Right lobe of liver (tissue), 6 donors: ENCODE measurements at regions not wholly inside any gene's neighbourhood (a gene's known extent, or its start where the extent isn't known, plus 50 kb on each side); places are given as distances from the start of the nearest gene placed in this dataset.
"Not testable (repeated sequence)": the region's sequence is repeated elsewhere in the genome, so short reads cannot be mapped to it uniquely, and the experiment has no call there.

Source experiments
- ATAC-seq, 4 donors: fragments of 200-7000 bp; cut with Tn5 transposase; one replicate each; pipeline ENCODE4 v1.9.1; 2020; ENCODE audit warnings: mild to moderate bottlenecking in 4 of 4, moderate library complexity in 4 of 4
- DNase-seq, 3 donors: peaks; one replicate each; pipeline ENCODE4 v3.0.0-alpha.2; 2020
- H3K27ac ChIP-seq, 3 donors: fragments of 200-600 bp; one replicate each; pipeline ENCODE4 v1.8.0; 2022
- H3K27me3 ChIP-seq, 2 donors: fragments of 200-600 bp; one replicate each; pipeline ENCODE4 v1.8.0; 2022
- H3K36me3 ChIP-seq, 4 donors: fragments of 200-600 bp; sonication (generic) in 1 of 4; one replicate each; pipeline versions ENCODE4 v1.5.1 to v1.8.0; 2017 to 2022; ENCODE audit warnings: control low read depth in 1 of 4
- H3K4me1 ChIP-seq, 4 donors: fragments of 200-600 bp; sonication (generic) in 1 of 4; one replicate each; pipeline versions ENCODE4 v1.5.1 to v1.8.0; 2017 to 2022; ENCODE audit warnings: control low read depth in 1 of 4
- H3K4me3 ChIP-seq, 3 donors: fragments of 200-600 bp; one replicate each; pipeline ENCODE4 v1.8.0; 2022
- H3K9me3 ChIP-seq, 4 donors: fragments of 200-600 bp; sonication (generic) in 1 of 4; one replicate each; pipeline versions ENCODE4 v1.5.1 to v1.8.0; 2017 to 2022; ENCODE audit warnings: control low read depth in 1 of 4
- POLR2A ChIP-seq: fragments of 450-650 bp; IDR thresholded peaks from one replicate; pipeline ENCODE4 v1.6.1; 2017; ENCODE audit warnings: antibody characterized with exemption, mild to moderate bottlenecking
- WGBS: methylation state at CpG from one replicate; pipeline ENCODE4 v1.1.6; 2018; ENCODE audit warnings: low coverage, low lambda C conversion rate; ENCODE audit not compliant: insufficient coverage; ENCODE audit errors: missing lambda C conversion rate; 5-methylcytosine and 5-hydroxymethylcytosine counted together
- intact Hi-C, 2 donors: fragments of 100-400 bp; cut with DNase I; formaldehyde crosslinking; loops; one replicate each; pipeline versions ENCODE4 v1.11.2 to v1.14.1; 2022
- TF ChIP-seq, protein P1 (sequence below), 4 donors: fragments of 200-600 bp in 3 of 4; fragments of 450-650 bp in 1 of 4; IDR thresholded peaks; one replicate each; pipeline versions ENCODE4 v1.5.1 to v1.8.0; 2016 to 2022; ENCODE audit warnings: antibody characterized with exemption in 4 of 4, mild to moderate bottlenecking in 2 of 4
- donor health status: DM: no; HTN: yes; CAD: no.
- donor health status: DM: no; HTN: no; CAD: no.
- donor health status: DM: no; HTN: no; CAD: no.
- donor health status: DM: no; HTN: yes; CAD: no.
- donor health status: DM: no; HTN: yes; CAD: no.

GRCh38 chr7:42567051-42567450 lies 330.0 kb upstream of the GLI3 start:
- H3K36me3 ChIP-seq, result no peaks in the 10 kb centered on the region
- no peak for ATAC-seq

GRCh38 chr7:42561797-42562196 lies 324.8 kb upstream of the GLI3 start:
- Histone ChIP-seq H3K4me3 (no peak overlapping the region), H3K4me1 (no peaks in the 10 kb centered on the region), H3K36me3 (no peaks in the 10 kb centered on the region), H3K27ac (no peak overlapping the region), H3K9me3 (no peaks in the 10 kb centered on the region), H3K27me3 (no peaks in the 10 kb centered on the region)
- ATAC-seq, result no peak
- DNase-seq, result no peak
- 63% methylated on average over 1 of the region's 1 CpG for WGBS
- intact Hi-C loops, result no loop called here
- TF ChIP-seq, protein P1, sequence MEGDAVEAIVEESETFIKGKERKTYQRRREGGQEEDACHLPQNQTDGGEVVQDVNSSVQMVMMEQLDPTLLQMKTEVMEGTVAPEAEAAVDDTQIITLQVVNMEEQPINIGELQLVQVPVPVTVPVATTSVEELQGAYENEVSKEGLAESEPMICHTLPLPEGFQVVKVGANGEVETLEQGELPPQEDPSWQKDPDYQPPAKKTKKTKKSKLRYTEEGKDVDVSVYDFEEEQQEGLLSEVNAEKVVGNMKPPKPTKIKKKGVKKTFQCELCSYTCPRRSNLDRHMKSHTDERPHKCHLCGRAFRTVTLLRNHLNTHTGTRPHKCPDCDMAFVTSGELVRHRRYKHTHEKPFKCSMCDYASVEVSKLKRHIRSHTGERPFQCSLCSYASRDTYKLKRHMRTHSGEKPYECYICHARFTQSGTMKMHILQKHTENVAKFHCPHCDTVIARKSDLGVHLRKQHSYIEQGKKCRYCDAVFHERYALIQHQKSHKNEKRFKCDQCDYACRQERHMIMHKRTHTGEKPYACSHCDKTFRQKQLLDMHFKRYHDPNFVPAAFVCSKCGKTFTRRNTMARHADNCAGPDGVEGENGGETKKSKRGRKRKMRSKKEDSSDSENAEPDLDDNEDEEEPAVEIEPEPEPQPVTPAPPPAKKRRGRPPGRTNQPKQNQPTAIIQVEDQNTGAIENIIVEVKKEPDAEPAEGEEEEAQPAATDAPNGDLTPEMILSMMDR (IDR thresholded peaks at IDR 0.05), result no peak
- no peak for TF ChIP-seq POLR2A

More at GRCh38 chr7:42567051-42567450, 330.0 kb upstream of the GLI3 start:
- intact Hi-C loops, result no loop called here
- DNase-seq, result no peak
- H3K4me1 ChIP-seq, result no peaks in the 10 kb centered on the region
- no peak for TF ChIP-seq POLR2A
- TF ChIP-seq, protein P1 (IDR thresholded peaks at IDR 0.05), result no peak
- H3K27ac ChIP-seq, result no peak overlapping the region
- 29% methylated on average over 4 of the region's 4 CpGs for WGBS
- no peaks in the 10 kb centered on the region for H3K9me3 ChIP-seq
- H3K27me3 ChIP-seq, result no peaks in the 10 kb centered on the region
- no peak overlapping the region for H3K4me3 ChIP-seq

GRCh38 chr7:42560866-42561265 lies 323.9 kb upstream of the GLI3 start:
- no peaks in the 10 kb centered on the region for H3K4me1 ChIP-seq
- intact Hi-C loops, result no loop called here
- no peak overlapping the region for H3K4me3 ChIP-seq
- DNase-seq (no peak), ATAC-seq (no peak)
- no peak overlapping the region for H3K27ac ChIP-seq
- WGBS, result no CpG with 5 or more reads among the region's 2 CpGs
- TF ChIP-seq POLR2A, result no peak
- TF ChIP-seq, protein P1 (IDR thresholded peaks at IDR 0.05), result no peak
- no peaks in the 10 kb centered on the region for H3K9me3 ChIP-seq
- no peaks in the 10 kb centered on the region for H3K27me3 ChIP-seq
- no peaks in the 10 kb centered on the region for H3K36me3 ChIP-seq

GRCh38 chr7:42554932-42555331 lies 317.9 kb upstream of the GLI3 start:
- intact Hi-C loops, H3K27me3 ChIP-seq, H3K9me3 ChIP-seq, DNase-seq, H3K36me3 ChIP-seq, H3K4me3 ChIP-seq, H3K27ac ChIP-seq, H3K4me1 ChIP-seq, ATAC-seq: not testable (repeated sequence)
- 53% methylated on average over 2 of the region's 2 CpGs for WGBS

GRCh38 chr7:42552227-42552626 lies 315.2 kb upstream of the GLI3 start:
- H3K27ac ChIP-seq, result no peak overlapping the region
- no peaks in the 10 kb centered on the region for H3K4me1 ChIP-seq
- H3K27me3 ChIP-seq, result no peaks in the 10 kb centered on the region
- no peak for DNase-seq
- no peak for ATAC-seq
- intact Hi-C loops, result no loop called here
- TF ChIP-seq, protein P1 (IDR thresholded peaks at IDR 0.05), result no peak
- TF ChIP-seq POLR2A, result no peak
- H3K9me3 ChIP-seq, result no peaks in the 10 kb centered on the region
- H3K4me3 ChIP-seq, result no peak overlapping the region
- H3K36me3 ChIP-seq, result no peaks in the 10 kb centered on the region
